SW480 (cell line): ENCODE measurements at regions not wholly inside any gene's neighbourhood (a gene's known extent, or its start where the extent isn't known, plus 50 kb on each side); places are given as distances from the start of the nearest gene placed in this dataset.
A peak's percentile ranks its signal among the peaks of the same experiment; 100 is the strongest.

Source experiments
- DNase-seq: peaks from one replicate; pipeline ENCODE4 v3.0.0-alpha.2; 2016; ENCODE audit warnings: low spot score

DNA sequence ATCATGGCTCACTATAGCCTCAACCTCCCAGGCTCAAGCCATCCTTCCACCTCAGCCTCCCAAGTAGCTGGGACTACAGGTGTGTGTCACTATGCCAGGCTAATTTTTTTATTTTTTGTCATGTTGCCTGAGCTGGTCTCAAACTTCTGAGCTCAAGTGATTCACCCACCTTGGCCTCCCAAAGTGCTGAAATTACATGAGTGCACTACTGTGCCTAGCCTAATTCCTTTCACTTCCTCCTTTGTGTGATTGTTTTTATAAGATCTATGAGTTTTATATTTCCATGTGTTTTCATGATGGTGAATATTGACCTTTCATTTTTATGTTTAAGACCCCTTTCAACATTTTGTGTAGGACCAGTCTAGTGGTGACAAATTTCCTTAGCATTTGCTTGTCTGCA lies 55.2 kb upstream of the IL12B start:
- DNase-seq, result no peak

DNA sequence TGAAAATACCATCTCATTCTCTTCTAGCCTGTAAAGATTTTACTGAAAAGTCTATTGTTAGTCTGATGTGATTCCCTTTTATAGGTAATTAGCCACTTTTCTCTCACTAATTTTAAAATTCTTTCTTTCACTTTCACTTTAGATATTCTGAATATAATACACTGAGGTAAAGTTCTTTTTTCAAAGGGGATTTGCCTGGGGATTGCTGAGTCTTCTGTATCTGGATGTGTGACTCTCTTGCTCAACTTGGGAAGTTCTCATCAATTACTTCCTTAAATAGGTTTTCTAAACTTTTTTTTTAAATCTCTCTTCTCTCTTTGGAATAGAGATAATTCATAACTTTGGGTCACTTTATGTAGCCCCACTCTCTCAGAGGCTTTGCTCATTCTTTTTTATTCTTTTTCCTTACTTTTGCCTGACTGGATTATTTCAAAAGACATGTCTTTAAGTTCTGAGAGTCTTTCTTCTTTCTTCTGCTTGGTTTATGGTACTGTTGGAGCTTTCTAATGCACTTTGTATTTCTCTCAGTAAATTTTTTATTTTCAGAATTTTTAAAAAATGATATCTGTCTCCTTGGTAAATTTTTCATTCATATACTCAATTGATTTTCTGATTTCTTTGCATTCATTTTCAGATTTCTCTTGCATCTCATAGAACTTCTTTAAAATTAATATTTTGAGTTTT lies 55.9 kb upstream of the IL12B start:
- no peak for DNase-seq

DNA sequence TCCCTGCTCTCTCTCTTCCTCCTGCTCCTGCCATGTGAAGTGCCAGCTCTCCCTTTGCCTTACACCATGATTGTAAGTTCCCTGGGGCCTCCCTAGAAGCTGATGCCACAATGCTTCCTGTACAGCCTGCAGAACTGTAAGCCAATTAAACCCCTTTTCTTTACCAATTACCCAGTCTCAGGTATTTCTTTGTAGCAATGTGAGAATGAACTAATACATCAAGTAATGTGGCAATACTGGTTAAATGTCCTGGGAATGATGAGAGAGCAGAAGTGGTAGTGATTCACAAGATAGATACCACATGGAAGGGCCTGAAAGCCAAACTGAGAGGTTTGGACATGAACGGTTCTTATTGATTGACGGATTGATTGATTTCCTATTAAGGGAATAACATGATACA lies 62.6 kb upstream of the IL12B start:
- DNase-seq, result no peak

DNA sequence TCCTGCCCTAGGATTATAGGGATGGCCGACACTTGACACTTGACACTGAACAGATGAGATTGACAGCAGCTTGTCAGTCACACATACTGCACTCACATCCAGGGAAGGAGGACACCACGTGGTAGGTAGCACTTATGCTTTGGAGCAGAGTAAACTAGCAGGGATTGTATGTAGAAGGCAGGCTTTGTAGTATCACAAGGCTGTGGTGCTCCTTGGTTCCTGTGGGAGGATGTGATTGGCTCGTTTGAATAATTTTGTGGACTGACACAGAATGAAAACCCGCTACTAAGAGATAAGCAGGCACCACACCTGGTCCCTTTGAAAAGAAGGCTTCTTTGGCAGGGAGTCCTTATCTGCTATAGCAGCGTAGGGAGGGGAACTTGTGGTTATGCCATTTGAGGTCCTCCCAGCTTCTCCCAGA lies 63.6 kb upstream of the IL12B start:
- DNase-seq, result no peak

DNA sequence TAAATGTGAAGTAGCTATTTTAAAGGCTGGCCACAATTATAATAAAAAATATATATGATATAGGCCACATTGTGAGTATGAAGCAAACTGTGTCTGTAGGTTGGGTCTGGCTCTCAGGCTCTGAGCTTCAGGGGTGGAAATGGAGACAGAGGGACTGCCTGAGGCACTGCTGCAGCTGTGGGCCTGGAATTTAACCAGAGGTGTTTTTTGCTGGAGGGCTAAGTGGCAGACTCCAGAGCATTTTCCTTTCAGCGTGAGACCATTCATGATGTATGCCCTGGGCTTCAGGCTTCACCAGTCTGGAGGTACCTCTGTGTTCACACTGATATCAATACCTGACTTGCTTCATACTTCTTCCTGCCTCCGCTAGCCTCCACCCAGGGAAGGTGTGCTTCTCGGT lies 64.9 kb upstream of the IL12B start:
- no peak for DNase-seq

DNA sequence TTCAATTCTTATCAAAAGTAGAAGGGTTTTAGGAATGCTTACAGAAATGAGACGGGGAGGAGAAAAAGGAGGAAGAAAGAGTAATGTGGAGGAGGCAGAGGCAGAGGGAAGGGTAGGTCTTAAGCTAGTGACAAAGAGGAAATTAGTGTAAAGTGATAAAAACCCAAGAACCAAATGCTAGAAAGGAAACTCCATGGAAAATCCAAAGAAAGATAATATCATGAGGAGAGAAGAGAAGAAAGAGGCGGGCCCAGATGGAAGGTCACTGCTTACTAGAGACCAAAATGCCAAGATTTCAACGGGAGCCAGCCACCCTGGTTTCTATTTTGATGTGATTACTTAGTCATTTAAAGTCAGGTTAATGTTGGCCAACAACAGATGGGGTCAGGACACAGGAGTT lies 68.6 kb upstream of the IL12B start:
- DNase-seq, result no peak

DNA sequence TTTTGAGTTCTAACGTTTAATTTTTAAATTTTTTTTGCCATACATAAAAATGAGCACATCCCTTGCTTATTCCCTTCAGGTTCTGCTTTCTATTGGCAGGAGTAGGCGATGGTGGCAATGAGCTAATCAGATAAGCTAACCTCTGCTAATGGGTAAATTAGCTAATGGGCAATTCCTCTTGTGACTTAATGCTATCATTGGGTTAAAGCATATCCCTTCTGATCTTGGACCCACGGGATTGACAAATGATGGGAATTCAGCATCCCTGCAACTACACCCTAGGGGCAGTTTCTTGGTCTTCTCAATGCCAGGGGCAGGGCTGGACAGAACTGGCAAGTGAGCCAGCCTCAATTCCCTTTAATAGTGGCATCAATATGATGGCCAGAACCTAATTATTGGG lies 70.2 kb upstream of the IL12B start:
- DNase-seq, result no peak

DNA sequence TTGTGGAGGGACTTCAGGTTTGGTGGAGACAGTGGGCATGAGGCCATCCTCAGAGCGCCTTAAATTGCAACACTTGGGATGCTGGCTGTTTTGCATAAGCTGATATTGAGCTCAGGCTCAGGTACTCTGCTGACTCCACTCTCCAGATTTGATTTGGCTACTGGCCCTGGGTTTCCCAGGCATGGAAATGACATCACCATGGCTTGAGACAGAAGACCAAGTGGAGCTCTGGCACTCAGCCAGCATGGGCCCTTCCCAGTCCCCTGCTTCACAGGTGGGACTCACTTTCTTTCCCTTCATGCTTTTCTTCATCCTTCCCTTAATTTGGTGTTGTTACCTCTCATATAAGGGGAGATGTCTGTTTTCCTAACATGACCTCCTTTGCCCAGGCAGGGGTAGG lies 72.0 kb upstream of the IL12B start:
- DNase-seq, result no peak

DNA sequence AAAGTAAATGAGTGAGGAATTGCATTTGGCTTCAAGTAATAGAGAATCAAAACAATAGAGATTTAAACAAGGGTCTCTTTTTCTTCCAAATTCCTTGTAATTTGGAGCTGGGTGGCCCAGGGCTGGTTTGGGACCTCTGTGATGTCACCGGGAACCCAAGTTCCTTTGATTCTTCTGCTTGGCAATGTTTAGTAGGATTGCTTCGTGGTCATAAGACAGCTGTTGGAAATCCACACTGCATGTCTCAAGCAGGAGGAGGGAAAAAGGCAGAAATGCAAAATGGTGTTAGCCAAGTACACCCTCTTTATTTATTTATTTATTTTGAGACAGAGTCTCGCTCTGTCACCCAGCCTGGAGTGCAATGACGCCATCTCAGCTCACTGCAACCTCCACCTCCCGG lies 72.6 kb upstream of the IL12B start:
- no peak for DNase-seq

DNA sequence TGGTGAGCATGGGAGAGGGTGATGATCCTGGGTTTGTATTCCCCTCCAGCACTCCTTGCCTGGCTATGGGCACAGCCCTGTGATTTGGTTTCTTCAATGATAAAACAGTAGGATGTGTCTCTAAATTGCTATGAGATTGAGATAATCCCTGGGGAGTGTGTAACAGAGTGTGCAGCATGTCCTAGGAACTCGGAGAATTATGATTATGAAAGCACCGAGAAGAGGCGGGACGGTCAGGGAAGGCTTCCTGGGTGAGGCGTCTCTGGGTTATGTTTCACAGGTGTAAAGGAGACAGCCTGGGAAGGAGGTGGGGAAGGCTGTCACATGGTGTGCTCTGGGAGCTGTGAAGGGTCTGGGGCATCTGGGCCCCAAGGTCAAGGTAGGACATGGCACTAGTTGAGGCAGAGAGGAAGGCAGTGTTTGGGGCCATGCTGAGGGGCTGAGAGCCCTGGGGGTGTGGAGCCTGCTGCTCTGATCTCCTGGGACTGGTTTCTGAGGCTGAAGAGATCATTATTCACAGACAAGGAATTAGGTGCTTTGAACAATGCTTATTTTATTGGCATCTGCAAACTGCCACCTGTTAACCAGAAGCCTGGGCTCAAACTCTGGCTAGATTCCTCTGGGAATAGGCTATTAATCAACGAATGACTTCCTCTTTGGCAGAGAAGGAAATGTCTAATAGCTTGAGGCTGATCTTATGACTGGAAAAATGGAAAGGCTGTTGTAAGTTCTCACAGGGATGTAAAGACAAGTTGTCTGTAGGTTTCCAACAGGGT lies 73.8 kb upstream of the IL12B start:
- DNase-seq, result no peak

DNA sequence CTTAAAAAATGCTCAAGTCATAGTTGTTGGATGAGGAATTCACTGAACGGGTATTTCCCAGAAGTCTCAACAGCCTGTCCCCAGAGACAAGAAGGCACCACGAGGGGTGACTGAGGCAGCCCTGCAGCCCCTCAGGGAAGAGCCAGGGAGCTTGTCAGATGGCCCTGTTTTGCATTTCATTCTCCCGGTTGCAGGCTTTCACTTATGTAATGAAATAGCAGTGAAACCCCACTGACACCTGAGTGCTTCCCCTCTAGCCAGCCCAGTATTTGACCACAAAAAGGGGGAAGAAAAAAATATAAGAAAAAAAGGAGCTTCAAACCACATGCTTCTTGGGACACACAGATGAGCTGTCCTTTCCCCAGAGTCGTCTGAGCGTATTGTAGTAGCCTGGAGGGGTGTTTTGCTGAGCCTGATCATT lies 75.3 kb upstream of the IL12B start:
- no peak for DNase-seq

DNA sequence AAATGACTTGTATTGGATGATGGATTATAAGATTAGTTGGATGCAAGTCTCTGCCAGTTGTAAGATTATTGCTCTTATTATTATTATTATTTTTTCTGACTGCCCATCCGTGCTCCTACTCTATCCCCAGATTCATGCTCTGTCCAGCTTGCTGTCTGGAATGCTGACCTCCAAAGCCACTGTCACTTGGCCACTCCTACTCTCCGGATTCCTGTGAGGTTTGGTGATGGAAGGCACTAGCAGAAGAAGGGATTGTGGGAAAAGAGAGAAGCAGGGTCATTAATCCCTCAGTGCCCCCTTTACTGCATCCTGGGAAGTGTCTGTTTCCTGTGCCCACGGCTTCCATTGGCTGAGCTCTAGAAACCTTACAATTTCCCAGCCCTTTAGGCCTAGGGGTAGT lies 76.3 kb upstream of the IL12B start:
- DNase-seq, result no peak

DNA sequence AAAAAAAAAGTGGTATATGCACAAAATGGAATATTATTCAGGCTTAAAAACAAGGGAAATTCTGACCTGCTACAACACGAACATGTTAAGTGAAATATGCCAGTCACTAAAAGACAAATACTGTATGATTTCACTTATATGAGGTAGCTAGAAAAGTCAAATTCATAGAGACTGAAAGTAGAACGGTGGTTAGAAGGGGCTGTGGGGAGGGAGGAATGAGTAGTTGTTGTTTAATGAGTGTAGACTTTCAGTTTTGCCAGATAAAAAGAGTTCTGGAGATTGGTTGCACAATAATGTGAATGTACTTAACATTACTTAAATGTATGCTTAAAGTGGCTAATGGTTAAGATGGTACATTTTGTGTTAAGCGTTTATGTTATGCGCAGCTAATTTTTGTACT lies 79.5 kb upstream of the IL12B start:
- no peak for DNase-seq

DNA sequence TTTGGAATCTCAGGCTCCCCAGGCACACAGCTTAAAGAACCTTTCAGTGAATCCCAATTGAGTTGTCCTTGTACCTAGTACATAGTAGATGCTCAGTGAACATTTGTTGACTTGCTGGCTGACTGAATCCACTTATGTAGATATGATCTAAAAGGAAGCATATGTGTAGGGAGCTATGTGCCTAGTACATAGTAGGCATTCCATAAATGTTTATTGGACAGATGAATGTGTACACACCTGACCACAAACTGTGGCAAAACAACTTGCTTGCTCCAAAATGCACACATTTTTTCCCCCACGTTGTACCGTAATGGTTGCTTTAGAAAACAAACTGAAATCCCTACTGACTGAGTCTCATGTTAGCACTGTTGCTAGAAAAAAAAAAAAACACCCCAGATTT lies 80.2 kb upstream of the IL12B start:
- no peak for DNase-seq

DNA sequence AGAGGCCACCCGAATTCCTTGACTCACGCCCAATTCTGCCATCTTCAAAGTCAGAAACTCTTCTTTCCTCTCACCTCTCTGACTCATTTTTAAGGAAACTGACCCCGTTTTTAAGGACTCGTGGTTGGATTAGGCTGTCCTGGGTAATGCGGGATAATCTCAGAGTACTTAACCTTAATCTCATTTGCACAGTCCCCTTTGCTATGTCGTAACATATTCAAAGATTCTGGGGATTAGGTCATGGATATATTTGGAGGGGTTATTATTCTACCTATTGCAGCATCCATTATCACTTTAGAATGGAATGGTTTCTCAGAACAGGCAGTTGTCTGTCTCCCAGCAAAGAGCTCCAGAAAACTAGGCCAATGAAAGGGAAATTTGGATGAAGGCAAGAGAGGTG lies 80.8 kb upstream of the IL12B start:
- DNase-seq, result no peak

DNA sequence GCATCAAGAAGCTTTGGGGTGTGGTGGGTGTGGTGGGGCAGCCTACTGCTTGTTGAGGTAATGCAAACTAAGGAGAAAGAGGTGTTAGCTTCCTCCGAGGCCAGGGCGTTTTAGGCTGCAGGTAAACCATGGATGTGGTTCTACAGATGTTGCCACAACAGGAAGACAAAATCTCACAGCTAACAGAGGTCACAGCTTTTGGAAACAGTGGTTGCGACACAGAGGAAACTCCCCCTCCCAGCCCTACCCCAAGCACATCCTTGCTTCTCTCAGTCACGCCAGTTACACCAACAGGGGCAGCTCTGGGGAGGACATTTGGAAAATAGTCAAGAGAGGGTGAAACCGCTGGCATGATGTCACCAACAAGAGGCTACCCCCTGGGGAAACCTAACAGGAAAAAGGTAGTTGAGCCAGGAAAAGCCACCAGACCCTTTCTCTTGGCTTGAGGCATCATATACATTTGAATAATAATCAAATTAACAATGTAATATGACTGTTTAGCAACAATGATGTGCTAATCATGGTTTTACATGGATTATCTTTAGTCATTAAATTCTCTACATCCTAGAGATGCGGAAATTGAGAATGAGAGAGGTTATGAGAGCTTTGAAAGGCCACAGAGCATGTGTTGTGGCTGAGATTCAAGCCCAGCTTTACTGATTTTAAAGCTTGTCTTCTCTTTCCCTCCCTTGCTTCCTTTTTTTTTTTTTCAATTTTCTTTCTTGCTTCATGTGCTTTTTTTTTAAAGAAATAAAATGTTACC lies 82.2 kb upstream of the IL12B start:
- no peak for DNase-seq

DNA sequence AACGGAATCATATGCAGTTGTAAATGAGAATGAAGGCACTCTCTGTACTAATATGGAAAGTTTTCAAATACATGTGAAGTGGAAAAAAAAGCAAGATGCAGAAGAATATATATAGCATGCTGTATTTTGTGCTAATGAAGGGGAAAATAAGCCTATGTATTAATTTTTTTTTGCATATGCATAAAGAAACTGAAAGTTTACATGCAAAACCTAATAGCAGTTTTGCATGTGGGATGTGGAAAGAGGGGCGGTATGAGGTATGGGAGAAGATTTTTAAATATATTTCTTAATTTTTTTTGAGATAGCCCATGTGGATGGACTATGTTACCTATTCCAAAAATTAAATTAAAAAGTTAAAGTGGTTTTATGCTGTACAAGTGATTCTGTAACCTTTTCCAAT lies 83.7 kb upstream of the IL12B start:
- no peak for DNase-seq

DNA sequence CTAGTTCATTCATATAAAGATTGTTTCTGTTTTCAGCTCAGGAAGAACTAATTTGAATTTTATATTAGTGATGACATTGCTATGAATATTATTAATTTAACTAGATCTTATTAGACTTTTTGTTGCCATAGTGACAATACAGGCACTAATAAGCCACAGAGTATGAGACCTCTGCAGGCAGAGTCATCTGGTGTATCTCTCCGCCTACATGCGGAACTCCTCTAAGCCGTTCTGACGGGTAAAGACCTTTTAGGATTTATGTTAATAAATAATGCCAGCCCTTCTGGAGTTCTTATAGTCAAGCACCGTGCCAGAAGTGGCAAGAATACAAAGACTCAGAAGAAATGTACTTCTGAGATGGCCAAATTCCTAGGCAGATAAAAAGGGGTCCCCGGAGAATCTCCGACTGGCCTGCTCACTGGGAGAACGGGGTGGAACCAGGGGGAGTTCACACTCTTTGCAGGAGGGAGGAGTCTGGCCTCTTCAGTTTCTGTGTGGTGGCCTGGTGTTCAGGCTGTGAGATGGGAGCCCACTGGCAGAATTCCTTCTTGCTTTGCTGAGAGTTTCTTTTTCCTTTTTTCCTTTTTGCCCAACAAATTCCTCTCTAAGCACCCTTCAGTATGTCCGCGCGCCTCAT lies 85.1 kb upstream of the IL12B start:
- DNase-seq, result no peak

DNA sequence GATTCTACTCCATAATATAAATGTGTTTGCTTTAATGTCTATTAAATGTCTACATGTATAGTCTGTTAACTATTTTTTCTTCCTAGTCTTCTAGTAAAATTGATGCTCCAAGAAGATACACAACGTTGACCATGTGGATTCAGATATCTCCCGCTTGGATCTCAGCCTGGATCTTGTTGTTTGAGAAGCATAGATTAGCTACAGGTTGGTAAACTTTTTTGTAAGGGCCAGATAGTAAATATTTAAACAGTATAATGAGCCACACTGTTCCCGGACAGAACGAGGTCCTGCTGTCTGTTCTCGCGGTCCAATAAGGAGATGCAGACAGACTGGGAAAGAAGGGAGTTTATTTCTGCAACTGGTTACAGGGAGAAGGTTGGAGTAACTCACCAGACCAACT lies 86.2 kb upstream of the IL12B start:
- no peak for DNase-seq

DNA sequence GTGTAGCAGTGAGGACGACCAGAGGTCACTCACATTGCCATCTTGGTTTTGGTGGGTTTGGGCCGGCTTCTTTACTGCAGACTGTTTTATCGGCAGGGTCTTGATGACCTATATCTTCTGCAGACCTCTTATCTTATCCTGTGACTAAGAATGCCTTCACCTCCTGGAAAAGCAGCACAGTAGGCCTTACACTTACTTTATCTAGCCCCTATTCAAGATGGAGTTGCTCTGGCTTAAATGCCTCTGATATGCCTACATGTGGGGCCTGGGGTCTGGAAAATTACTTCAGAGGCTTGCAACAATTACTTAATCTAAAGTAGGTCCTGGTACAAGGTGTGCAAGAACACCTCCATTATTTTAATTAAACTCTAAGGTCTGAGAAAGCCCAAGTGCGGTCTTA lies 86.9 kb upstream of the IL12B start:
- no peak for DNase-seq

DNA sequence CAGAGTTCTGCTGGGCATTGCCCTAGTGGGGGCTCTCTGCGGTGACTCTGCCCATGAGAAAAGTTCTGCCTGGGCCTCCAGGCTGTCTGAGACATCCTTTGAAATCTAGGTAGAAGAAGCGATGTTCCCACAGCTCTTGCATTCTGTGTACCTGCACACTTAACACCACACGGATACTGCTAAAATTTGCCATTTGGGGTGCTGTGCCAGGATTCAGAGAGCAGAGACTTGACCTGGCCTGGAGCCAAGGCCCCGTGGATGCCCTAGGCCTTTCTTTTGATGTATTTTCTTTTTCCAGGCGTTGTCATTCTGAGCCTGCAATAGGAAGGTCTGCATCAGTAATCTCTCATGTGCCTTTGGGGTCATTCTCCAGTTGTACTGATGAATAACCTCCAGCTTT lies 89.3 kb upstream of the IL12B start:
- peak; percentile 53 for DNase-seq

DNA sequence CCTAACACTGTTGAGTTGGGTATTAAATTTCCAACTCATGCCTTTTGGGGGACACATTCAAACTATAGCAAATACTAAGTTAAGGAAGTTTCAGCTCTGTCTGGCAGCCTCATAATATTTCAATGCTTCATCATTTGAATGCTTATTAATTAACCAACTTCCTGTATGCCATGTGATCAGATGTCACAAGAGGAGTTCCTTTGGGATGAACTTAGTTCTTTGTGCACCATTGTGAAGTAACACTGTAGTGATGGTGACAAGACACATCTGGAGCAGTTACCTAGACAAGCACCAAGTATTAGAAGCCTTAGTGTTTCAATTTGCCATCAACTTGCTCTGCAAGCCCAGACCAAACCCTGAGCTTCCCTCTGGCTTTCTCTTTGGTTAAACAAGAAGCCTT lies 90.7 kb upstream of the IL12B start:
- DNase-seq, result no peak

DNA sequence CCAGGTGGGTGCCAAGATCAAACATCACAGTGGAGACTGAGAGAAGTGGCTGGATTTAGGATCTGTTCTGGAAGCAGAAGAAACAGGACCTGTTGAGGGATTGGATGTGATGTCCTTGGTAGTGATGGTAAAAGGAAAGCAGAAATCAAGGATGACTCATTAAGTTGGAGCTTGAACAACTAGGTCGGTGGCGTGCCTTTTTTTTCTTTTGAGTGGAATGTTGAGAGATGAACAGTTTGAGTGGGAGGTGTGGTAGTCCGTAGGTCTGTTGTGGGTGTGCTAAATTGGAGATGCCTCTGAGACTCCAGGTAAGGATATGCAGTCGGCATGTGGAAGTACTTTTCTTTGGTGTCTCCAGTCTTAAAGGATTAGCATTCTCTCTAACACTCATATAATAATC lies 92.1 kb upstream of the IL12B start:
- DNase-seq, result peak; percentile 20
